ENCODE measurements at regions not wholly inside any gene's neighbourhood (a gene's known extent, or its start where the extent isn't known, plus 50 kb on each side); places are given as distances from the start of the nearest gene placed in this dataset.

GRCh38 chr7:84735677-84736076, 451.2 kb downstream of the SEMA3D start:
- no peak for TF ChIP-seq CTCF (IDR thresholded peaks at IDR 0.05; ENCODE audit: low read depth, low read length)
- TF ChIP-seq EZH2phosphoT487 (IDR thresholded peaks at IDR 0.05; ENCODE audit: low read depth): no peak

Data from OCI-LY3 (cell line).